Ammon's horn (tissue), 1 donor: ENCODE measurements at regions not wholly inside any gene's neighbourhood (a gene's known extent, or its start where the extent isn't known, plus 50 kb on each side); places are given as distances from the start of the nearest gene placed in this dataset.
"Not testable (repeated sequence)": the region's sequence is repeated elsewhere in the genome, so short reads cannot be mapped to it uniquely, and the experiment has no call there.

Source experiments
- DNase-seq: peaks from one replicate; pipeline ENCODE4 v3.0.0-alpha.2; 2016; ENCODE audit warnings: low spot score

- DNase-seq = no peak
Measured at GRCh38 chr18:42474577-42474976, 519.5 kb downstream of the PIK3C3 start.

GRCh38 chr18:42475157-42475556, 520.1 kb downstream of the PIK3C3 start:
- no peak for DNase-seq

- DNase-seq = no peak
Measured at GRCh38 chr18:42477267-42477666, 522.2 kb downstream of the PIK3C3 start.

- DNase-seq = no peak
Measured at GRCh38 chr18:42480441-42480840, 525.4 kb downstream of the PIK3C3 start.

GRCh38 chr18:42484648-42485047, 529.6 kb downstream of the PIK3C3 start:
- DNase-seq = no peak

GRCh38 chr18:42486271-42486670, 531.2 kb downstream of the PIK3C3 start:
- DNase-seq = no peak

- DNase-seq = no peak
Measured at GRCh38 chr18:42508683-42509296, 553.8 kb downstream of the PIK3C3 start.

GRCh38 chr18:42509750-42510415, 554.8 kb downstream of the PIK3C3 start:
- no peak for DNase-seq

- DNase-seq = no peak
Measured at GRCh38 chr18:42510540-42510939, 555.5 kb downstream of the PIK3C3 start.

GRCh38 chr18:42513441-42513840, 558.4 kb downstream of the PIK3C3 start:
- no peak for DNase-seq

GRCh38 chr18:42514512-42514911, 559.5 kb downstream of the PIK3C3 start:
- DNase-seq = no peak

- no peak for DNase-seq
Measured at GRCh38 chr18:42517896-42518295, 562.9 kb downstream of the PIK3C3 start.

- DNase-seq = not testable (repeated sequence)
Measured at GRCh38 chr18:42518331-42518730, 563.3 kb downstream of the PIK3C3 start.

GRCh38 chr18:42520138-42520537, 565.1 kb downstream of the PIK3C3 start:
- no peak for DNase-seq

GRCh38 chr18:42525905-42526304, 570.9 kb downstream of the PIK3C3 start:
- no peak for DNase-seq

GRCh38 chr18:42527766-42528165, 572.7 kb downstream of the PIK3C3 start:
- no peak for DNase-seq

GRCh38 chr18:42530276-42530675, 575.2 kb downstream of the PIK3C3 start:
- DNase-seq = no peak

GRCh38 chr18:42532119-42532518, 577.1 kb downstream of the PIK3C3 start:
- no peak for DNase-seq

- DNase-seq = no peak
Measured at GRCh38 chr18:42533009-42533575, 578.1 kb downstream of the PIK3C3 start.

- DNase-seq = no peak
Measured at GRCh38 chr18:42533616-42534015, 578.6 kb downstream of the PIK3C3 start.

- DNase-seq = no peak
Measured at GRCh38 chr18:42534313-42534712, 579.3 kb downstream of the PIK3C3 start.

GRCh38 chr18:42536442-42536841, 579.0 kb downstream of the RIT2 start:
- no peak for DNase-seq

GRCh38 chr18:42537291-42537690, 578.2 kb downstream of the RIT2 start:
- no peak for DNase-seq

GRCh38 chr18:42544901-42545300, 570.6 kb downstream of the RIT2 start:
- no peak for DNase-seq
